GM21381 (cell line): ENCODE measurements at regions not wholly inside any gene's neighbourhood (a gene's known extent, or its start where the extent isn't known, plus 50 kb on each side); places are given as distances from the start of the nearest gene placed in this dataset.
"Not testable (repeated sequence)": the region's sequence is repeated elsewhere in the genome, so short reads cannot be mapped to it uniquely, and the experiment has no call there.

Experiments used
- ATAC-seq: cut with Tn5 transposase; IDR thresholded peaks from one replicate; pipeline ENCODE4 v1.9.1; 2021; ENCODE audit warnings: mild to moderate bottlenecking, moderate library complexity; ENCODE audit not compliant: unreplicated experiment

- ATAC-seq, result no peak
Observed at GRCh38 chr2:216776066-216776850, 80.9 kb upstream of the IGFBP5 start.

GRCh38 chr2:216775043-216775453, 79.7 kb upstream of the IGFBP5 start:
- no peak for ATAC-seq

GRCh38 chr2:216774620-216775019, 79.3 kb upstream of the IGFBP5 start:
- ATAC-seq, result no peak

GRCh38 chr2:216774180-216774579, 78.8 kb upstream of the IGFBP5 start:
- no peak for ATAC-seq

- ATAC-seq, result no peak
Observed at GRCh38 chr2:216773072-216773471, 77.7 kb upstream of the IGFBP5 start.

GRCh38 chr2:216770717-216771116, 75.4 kb upstream of the IGFBP5 start:
- ATAC-seq, result no peak

GRCh38 chr2:216770050-216770449, 74.7 kb upstream of the IGFBP5 start:
- ATAC-seq, result no peak

GRCh38 chr2:216769626-216770025, 74.3 kb upstream of the IGFBP5 start:
- ATAC-seq, result no peak

- ATAC-seq, result no peak
Observed at GRCh38 chr2:216768908-216769411, 73.6 kb upstream of the IGFBP5 start.

- ATAC-seq, result no peak
Observed at GRCh38 chr2:216765761-216766262, 70.5 kb upstream of the IGFBP5 start.

GRCh38 chr2:216763396-216763795, 68.0 kb upstream of the IGFBP5 start:
- ATAC-seq, result no peak

GRCh38 chr2:216761809-216762208, 66.5 kb upstream of the IGFBP5 start:
- no peak for ATAC-seq

GRCh38 chr2:216761133-216761532, 65.8 kb upstream of the IGFBP5 start:
- ATAC-seq, result no peak

GRCh38 chr2:216758256-216759155, 63.2 kb upstream of the IGFBP5 start:
- ATAC-seq, result no peak

- ATAC-seq, result no peak
Observed at GRCh38 chr2:216757532-216757931, 62.2 kb upstream of the IGFBP5 start.

- no peak for ATAC-seq
Observed at GRCh38 chr2:216756435-216756834, 61.1 kb upstream of the IGFBP5 start.

- no peak for ATAC-seq
Observed at GRCh38 chr2:216754812-216755211, 59.5 kb upstream of the IGFBP5 start.

GRCh38 chr2:216754336-216754735, 59.0 kb upstream of the IGFBP5 start:
- ATAC-seq, result no peak

GRCh38 chr2:216752855-216753505, 57.6 kb upstream of the IGFBP5 start:
- ATAC-seq, result no peak

- ATAC-seq, result not testable (repeated sequence)
Observed at GRCh38 chr2:216750750-216751149, 55.4 kb upstream of the IGFBP5 start.

- not testable (repeated sequence) for ATAC-seq
Observed at GRCh38 chr2:216746268-216746667, 50.9 kb upstream of the IGFBP5 start.
